GM23338 (cell line): ENCODE measurements at regions not wholly inside any gene's neighbourhood (a gene's known extent, or its start where the extent isn't known, plus 50 kb on each side); places are given as distances from the start of the nearest gene placed in this dataset.

ENCODE experiments used
- CREB1 ChIP-seq: fragments of 250-450 bp; sonication (Bioruptor Pico); IDR thresholded peaks from 2 replicates; pipeline ENCODE4 v1.5.0; 2020; ENCODE audit warnings: low read depth, mild to moderate bottlenecking, moderate library complexity
- EZH2 ChIP-seq: fragments of 200-600 bp; sonication (generic); IDR thresholded peaks from one replicate; pipeline ENCODE4 v1.8.0; 2017; ENCODE audit warnings: antibody characterized with exemption, mild to moderate bottlenecking, low read depth; ENCODE audit not compliant: unreplicated experiment
- EZH2phosphoT487 ChIP-seq: fragments of 200-600 bp; sonication (generic); IDR thresholded peaks from one replicate; pipeline ENCODE4 v1.8.1; 2018; ENCODE audit warnings: antibody characterized with exemption; ENCODE audit not compliant: unreplicated experiment
- NANOG ChIP-seq: IDR thresholded peaks from 2 replicates; pipeline ENCODE4 v1.6.1; 2016; ENCODE audit warnings: antibody characterized with exemption, borderline replicate concordance
- POLR2AphosphoS5 ChIP-seq: IDR thresholded peaks from 2 replicates; pipeline ENCODE4 v1.6.1; 2016; ENCODE audit warnings: antibody characterized with exemption, low read depth
- STAT1 ChIP-seq: IDR thresholded peaks from one replicate; pipeline ENCODE4 v1.6.1; 2016; ENCODE audit warnings: antibody characterized with exemption; ENCODE audit not compliant: unreplicated experiment
- ZNF114 ChIP-seq: fragments of 250-450 bp; sonication (Bioruptor Pico); IDR thresholded peaks from 2 replicates; pipeline ENCODE4 v1.5.0; 2020; ENCODE audit warnings: mild to moderate bottlenecking, moderate library complexity
- TF ChIP-seq, protein P1 (sequence below), 2 experiments: fragments of 200-600 bp in 1 of 2; sonication (generic) in 1 of 2; conservative IDR thresholded peaks; 2 replicates each; pipeline versions ENCODE4 v1.5.1 to v1.6.1; 2016 to 2017; ENCODE audit warnings: antibody characterized with exemption in 2 of 2, low read depth in 2 of 2, mild to moderate bottlenecking in 2 of 2, moderate library complexity in 1 of 2
- TF ChIP-seq, protein P2 (sequence below): IDR thresholded peaks from one replicate; pipeline ENCODE4 v1.6.1; 2018; ENCODE audit warnings: antibody characterized with exemption; ENCODE audit not compliant: unreplicated experiment
- TF ChIP-seq, protein P3 (sequence below): fragments of 250-450 bp; sonication (Bioruptor Pico); IDR thresholded peaks from 2 replicates; pipeline ENCODE4 v1.5.0; 2020; ENCODE audit warnings: mild to moderate bottlenecking, moderate library complexity

GRCh38 chr3:139757448-139758030, 79.8 kb upstream of the NMNAT3 start:
- TF ChIP-seq, protein P1, sequence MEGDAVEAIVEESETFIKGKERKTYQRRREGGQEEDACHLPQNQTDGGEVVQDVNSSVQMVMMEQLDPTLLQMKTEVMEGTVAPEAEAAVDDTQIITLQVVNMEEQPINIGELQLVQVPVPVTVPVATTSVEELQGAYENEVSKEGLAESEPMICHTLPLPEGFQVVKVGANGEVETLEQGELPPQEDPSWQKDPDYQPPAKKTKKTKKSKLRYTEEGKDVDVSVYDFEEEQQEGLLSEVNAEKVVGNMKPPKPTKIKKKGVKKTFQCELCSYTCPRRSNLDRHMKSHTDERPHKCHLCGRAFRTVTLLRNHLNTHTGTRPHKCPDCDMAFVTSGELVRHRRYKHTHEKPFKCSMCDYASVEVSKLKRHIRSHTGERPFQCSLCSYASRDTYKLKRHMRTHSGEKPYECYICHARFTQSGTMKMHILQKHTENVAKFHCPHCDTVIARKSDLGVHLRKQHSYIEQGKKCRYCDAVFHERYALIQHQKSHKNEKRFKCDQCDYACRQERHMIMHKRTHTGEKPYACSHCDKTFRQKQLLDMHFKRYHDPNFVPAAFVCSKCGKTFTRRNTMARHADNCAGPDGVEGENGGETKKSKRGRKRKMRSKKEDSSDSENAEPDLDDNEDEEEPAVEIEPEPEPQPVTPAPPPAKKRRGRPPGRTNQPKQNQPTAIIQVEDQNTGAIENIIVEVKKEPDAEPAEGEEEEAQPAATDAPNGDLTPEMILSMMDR (conservative IDR thresholded peaks at IDR 0.05; ENCODE audit: low read depth in 2 of 2): no peak
- no peak for TF ChIP-seq NANOG
- no peak for TF ChIP-seq POLR2AphosphoS5
- TF ChIP-seq, protein P2, sequence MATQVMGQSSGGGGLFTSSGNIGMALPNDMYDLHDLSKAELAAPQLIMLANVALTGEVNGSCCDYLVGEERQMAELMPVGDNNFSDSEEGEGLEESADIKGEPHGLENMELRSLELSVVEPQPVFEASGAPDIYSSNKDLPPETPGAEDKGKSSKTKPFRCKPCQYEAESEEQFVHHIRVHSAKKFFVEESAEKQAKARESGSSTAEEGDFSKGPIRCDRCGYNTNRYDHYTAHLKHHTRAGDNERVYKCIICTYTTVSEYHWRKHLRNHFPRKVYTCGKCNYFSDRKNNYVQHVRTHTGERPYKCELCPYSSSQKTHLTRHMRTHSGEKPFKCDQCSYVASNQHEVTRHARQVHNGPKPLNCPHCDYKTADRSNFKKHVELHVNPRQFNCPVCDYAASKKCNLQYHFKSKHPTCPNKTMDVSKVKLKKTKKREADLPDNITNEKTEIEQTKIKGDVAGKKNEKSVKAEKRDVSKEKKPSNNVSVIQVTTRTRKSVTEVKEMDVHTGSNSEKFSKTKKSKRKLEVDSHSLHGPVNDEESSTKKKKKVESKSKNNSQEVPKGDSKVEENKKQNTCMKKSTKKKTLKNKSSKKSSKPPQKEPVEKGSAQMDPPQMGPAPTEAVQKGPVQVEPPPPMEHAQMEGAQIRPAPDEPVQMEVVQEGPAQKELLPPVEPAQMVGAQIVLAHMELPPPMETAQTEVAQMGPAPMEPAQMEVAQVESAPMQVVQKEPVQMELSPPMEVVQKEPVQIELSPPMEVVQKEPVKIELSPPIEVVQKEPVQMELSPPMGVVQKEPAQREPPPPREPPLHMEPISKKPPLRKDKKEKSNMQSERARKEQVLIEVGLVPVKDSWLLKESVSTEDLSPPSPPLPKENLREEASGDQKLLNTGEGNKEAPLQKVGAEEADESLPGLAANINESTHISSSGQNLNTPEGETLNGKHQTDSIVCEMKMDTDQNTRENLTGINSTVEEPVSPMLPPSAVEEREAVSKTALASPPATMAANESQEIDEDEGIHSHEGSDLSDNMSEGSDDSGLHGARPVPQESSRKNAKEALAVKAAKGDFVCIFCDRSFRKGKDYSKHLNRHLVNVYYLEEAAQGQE: no peak
- TF ChIP-seq EZH2: no peak
- TF ChIP-seq EZH2phosphoT487: no peak
- TF ChIP-seq ZNF114 (CRISPR knock-in tag): no peak
- no peak for TF ChIP-seq STAT1
- TF ChIP-seq CREB1 (CRISPR knock-in tag): no peak
- TF ChIP-seq, protein P3, sequence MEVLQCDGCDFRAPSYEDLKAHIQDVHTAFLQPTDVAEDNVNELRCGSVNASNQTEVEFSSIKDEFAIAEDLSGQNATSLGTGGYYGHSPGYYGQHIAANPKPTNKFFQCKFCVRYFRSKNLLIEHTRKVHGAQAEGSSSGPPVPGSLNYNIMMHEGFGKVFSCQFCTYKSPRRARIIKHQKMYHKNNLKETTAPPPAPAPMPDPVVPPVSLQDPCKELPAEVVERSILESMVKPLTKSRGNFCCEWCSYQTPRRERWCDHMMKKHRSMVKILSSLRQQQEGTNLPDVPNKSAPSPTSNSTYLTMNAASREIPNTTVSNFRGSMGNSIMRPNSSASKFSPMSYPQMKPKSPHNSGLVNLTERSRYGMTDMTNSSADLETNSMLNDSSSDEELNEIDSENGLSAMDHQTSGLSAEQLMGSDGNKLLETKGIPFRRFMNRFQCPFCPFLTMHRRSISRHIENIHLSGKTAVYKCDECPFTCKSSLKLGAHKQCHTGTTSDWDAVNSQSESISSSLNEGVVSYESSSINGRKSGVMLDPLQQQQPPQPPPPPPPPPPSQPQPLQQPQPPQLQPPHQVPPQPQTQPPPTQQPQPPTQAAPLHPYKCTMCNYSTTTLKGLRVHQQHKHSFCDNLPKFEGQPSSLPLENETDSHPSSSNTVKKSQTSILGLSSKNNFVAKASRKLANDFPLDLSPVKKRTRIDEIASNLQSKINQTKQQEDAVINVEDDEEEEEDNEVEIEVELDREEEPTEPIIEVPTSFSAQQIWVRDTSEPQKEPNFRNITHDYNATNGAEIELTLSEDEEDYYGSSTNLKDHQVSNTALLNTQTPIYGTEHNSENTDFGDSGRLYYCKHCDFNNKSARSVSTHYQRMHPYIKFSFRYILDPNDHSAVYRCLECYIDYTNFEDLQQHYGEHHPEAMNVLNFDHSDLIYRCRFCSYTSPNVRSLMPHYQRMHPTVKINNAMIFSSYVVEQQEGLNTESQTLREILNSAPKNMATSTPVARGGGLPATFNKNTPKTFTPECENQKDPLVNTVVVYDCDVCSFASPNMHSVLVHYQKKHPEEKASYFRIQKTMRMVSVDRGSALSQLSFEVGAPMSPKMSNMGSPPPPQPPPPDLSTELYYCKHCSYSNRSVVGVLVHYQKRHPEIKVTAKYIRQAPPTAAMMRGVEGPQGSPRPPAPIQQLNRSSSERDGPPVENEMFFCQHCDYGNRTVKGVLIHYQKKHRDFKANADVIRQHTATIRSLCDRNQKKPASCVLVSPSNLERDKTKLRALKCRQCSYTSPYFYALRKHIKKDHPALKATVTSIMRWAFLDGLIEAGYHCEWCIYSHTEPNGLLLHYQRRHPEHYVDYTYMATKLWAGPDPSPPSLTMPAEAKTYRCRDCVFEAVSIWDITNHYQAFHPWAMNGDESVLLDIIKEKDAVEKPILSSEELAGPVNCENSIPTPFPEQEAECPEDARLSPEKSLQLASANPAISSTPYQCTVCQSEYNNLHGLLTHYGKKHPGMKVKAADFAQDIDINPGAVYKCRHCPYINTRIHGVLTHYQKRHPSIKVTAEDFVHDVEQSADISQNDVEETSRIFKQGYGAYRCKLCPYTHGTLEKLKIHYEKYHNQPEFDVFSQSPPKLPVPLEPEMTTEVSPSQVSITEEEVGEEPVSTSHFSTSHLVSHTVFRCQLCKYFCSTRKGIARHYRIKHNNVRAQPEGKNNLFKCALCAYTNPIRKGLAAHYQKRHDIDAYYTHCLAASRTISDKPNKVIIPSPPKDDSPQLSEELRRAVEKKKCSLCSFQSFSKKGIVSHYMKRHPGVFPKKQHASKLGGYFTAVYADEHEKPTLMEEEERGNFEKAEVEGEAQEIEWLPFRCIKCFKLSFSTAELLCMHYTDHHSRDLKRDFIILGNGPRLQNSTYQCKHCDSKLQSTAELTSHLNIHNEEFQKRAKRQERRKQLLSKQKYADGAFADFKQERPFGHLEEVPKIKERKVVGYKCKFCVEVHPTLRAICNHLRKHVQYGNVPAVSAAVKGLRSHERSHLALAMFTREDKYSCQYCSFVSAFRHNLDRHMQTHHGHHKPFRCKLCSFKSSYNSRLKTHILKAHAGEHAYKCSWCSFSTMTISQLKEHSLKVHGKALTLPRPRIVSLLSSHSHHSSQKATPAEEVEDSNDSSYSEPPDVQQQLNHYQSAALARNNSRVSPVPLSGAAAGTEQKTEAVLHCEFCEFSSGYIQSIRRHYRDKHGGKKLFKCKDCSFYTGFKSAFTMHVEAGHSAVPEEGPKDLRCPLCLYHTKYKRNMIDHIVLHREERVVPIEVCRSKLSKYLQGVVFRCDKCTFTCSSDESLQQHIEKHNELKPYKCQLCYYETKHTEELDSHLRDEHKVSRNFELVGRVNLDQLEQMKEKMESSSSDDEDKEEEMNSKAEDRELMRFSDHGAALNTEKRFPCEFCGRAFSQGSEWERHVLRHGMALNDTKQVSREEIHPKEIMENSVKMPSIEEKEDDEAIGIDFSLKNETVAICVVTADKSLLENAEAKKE (CRISPR knock-in tag): no peak
